H1 (cell line): ENCODE measurements at regions not wholly inside any gene's neighbourhood (a gene's known extent, or its start where the extent isn't known, plus 50 kb on each side); places are given as distances from the start of the nearest gene placed in this dataset.

Source experiments
- E2F6 ChIP-seq: IDR thresholded peaks from 2 replicates; pipeline ENCODE4 v1.6.1; 2012; ENCODE audit warnings: inconsistent platforms
- FOSL1 ChIP-seq: IDR thresholded peaks from 2 replicates; pipeline ENCODE4 v1.6.1; 2011; ENCODE audit warnings: mild to moderate bottlenecking, low read depth, low read length, moderate library complexity; ENCODE audit not compliant: insufficient read depth
- GTF2F1 ChIP-seq: IDR thresholded peaks from 2 replicates; pipeline ENCODE4 v1.6.1; 2012; ENCODE audit warnings: low read depth, low read length, improper control_type of control experiment, borderline replicate concordance
- NRF1 ChIP-seq: IDR thresholded peaks from 2 replicates; pipeline ENCODE4 v1.6.1; 2011; ENCODE audit warnings: mild to moderate bottlenecking, low read depth, low read length, improper control_type of control experiment
- POLR2AphosphoS5 ChIP-seq: IDR thresholded peaks from 2 replicates; pipeline ENCODE4 v1.6.1; 2011; ENCODE audit warnings: low read depth, low read length
- SRF ChIP-seq: IDR thresholded peaks from 2 replicates; pipeline ENCODE4 v1.6.1; 2011; ENCODE audit warnings: mild to moderate bottlenecking, low read depth, low read length, moderate library complexity
- TCF12 ChIP-seq: IDR thresholded peaks from 2 replicates; pipeline ENCODE4 v1.6.1; 2011; ENCODE audit warnings: low read depth, mild to moderate bottlenecking, low read length
- YY1 ChIP-seq: IDR thresholded peaks from 2 replicates; pipeline ENCODE4 v1.6.1; 2011; ENCODE audit warnings: low read depth, mild to moderate bottlenecking, low read length
- TF ChIP-seq, protein P1 (sequence below): fragments of 300-600 bp; sonication (generic); IDR thresholded peaks from 2 replicates; pipeline ENCODE4 v1.7.1; 2012; ENCODE audit warnings: low read length, moderate library complexity, mild to moderate bottlenecking, inconsistent platforms; ENCODE audit not compliant: insufficient replicate concordance
- TF ChIP-seq, protein P2 (sequence below): IDR thresholded peaks from 2 replicates; pipeline ENCODE4 v1.6.1; 2012; ENCODE audit warnings: low read length, inconsistent platforms

GRCh38 chr13:59394496-59394895 lies 769.2 kb downstream of the DIAPH3 start (continued):
- TF ChIP-seq, protein P1, sequence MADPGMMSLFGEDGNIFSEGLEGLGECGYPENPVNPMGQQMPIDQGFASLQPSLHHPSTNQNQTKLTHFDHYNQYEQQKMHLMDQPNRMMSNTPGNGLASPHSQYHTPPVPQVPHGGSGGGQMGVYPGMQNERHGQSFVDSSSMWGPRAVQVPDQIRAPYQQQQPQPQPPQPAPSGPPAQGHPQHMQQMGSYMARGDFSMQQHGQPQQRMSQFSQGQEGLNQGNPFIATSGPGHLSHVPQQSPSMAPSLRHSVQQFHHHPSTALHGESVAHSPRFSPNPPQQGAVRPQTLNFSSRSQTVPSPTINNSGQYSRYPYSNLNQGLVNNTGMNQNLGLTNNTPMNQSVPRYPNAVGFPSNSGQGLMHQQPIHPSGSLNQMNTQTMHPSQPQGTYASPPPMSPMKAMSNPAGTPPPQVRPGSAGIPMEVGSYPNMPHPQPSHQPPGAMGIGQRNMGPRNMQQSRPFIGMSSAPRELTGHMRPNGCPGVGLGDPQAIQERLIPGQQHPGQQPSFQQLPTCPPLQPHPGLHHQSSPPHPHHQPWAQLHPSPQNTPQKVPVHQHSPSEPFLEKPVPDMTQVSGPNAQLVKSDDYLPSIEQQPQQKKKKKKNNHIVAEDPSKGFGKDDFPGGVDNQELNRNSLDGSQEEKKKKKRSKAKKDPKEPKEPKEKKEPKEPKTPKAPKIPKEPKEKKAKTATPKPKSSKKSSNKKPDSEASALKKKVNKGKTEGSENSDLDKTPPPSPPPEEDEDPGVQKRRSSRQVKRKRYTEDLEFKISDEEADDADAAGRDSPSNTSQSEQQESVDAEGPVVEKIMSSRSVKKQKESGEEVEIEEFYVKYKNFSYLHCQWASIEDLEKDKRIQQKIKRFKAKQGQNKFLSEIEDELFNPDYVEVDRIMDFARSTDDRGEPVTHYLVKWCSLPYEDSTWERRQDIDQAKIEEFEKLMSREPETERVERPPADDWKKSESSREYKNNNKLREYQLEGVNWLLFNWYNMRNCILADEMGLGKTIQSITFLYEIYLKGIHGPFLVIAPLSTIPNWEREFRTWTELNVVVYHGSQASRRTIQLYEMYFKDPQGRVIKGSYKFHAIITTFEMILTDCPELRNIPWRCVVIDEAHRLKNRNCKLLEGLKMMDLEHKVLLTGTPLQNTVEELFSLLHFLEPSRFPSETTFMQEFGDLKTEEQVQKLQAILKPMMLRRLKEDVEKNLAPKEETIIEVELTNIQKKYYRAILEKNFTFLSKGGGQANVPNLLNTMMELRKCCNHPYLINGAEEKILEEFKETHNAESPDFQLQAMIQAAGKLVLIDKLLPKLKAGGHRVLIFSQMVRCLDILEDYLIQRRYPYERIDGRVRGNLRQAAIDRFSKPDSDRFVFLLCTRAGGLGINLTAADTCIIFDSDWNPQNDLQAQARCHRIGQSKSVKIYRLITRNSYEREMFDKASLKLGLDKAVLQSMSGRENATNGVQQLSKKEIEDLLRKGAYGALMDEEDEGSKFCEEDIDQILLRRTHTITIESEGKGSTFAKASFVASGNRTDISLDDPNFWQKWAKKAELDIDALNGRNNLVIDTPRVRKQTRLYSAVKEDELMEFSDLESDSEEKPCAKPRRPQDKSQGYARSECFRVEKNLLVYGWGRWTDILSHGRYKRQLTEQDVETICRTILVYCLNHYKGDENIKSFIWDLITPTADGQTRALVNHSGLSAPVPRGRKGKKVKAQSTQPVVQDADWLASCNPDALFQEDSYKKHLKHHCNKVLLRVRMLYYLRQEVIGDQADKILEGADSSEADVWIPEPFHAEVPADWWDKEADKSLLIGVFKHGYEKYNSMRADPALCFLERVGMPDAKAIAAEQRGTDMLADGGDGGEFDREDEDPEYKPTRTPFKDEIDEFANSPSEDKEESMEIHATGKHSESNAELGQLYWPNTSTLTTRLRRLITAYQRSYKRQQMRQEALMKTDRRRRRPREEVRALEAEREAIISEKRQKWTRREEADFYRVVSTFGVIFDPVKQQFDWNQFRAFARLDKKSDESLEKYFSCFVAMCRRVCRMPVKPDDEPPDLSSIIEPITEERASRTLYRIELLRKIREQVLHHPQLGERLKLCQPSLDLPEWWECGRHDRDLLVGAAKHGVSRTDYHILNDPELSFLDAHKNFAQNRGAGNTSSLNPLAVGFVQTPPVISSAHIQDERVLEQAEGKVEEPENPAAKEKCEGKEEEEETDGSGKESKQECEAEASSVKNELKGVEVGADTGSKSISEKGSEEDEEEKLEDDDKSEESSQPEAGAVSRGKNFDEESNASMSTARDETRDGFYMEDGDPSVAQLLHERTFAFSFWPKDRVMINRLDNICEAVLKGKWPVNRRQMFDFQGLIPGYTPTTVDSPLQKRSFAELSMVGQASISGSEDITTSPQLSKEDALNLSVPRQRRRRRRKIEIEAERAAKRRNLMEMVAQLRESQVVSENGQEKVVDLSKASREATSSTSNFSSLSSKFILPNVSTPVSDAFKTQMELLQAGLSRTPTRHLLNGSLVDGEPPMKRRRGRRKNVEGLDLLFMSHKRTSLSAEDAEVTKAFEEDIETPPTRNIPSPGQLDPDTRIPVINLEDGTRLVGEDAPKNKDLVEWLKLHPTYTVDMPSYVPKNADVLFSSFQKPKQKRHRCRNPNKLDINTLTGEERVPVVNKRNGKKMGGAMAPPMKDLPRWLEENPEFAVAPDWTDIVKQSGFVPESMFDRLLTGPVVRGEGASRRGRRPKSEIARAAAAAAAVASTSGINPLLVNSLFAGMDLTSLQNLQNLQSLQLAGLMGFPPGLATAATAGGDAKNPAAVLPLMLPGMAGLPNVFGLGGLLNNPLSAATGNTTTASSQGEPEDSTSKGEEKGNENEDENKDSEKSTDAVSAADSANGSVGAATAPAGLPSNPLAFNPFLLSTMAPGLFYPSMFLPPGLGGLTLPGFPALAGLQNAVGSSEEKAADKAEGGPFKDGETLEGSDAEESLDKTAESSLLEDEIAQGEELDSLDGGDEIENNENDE, result no peak
- TF ChIP-seq SRF (no peak), POLR2AphosphoS5 (no peak), FOSL1 (no peak), TCF12 (no peak), GTF2F1 (no peak), NRF1 (no peak), E2F6 (no peak), YY1 (no peak)
- TF ChIP-seq, protein P2, sequence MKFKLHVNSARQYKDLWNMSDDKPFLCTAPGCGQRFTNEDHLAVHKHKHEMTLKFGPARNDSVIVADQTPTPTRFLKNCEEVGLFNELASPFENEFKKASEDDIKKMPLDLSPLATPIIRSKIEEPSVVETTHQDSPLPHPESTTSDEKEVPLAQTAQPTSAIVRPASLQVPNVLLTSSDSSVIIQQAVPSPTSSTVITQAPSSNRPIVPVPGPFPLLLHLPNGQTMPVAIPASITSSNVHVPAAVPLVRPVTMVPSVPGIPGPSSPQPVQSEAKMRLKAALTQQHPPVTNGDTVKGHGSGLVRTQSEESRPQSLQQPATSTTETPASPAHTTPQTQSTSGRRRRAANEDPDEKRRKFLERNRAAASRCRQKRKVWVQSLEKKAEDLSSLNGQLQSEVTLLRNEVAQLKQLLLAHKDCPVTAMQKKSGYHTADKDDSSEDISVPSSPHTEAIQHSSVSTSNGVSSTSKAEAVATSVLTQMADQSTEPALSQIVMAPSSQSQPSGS, result no peak
